GM12864 (cell line): ENCODE measurements at regions not wholly inside any gene's neighbourhood (a gene's known extent, or its start where the extent isn't known, plus 50 kb on each side); places are given as distances from the start of the nearest gene placed in this dataset.
A peak's percentile ranks its signal among the peaks of the same experiment; 100 is the strongest.

Source experiments
- DNase-seq: peaks from one replicate; pipeline ENCODE4 v3.0.0-alpha.2; 2011; ENCODE audit warnings: low read depth
- H3K4me3 ChIP-seq: 2 replicates; pipeline ENCODE4 v1.5.1; 2011; ENCODE audit warnings: mild to moderate bottlenecking, low read depth, low read length, control low read depth
- CTCF ChIP-seq: IDR thresholded peaks from 2 replicates; pipeline ENCODE4 v1.5.1; 2011; ENCODE audit warnings: low read depth, mild to moderate bottlenecking, moderate library complexity, low read length, control low read depth, inconsistent platforms; ENCODE audit errors: missing control alignments

- no peak for DNase-seq
- TF ChIP-seq CTCF = no peak
- no peak overlapping the region for H3K4me3 ChIP-seq
Measured at GRCh38 chr12:45535610-45536180, 193.8 kb upstream of the ARID2 start.

- no peak for TF ChIP-seq CTCF
- no peak for DNase-seq
- H3K4me3 ChIP-seq = no peak overlapping the region
Measured at GRCh38 chr12:45536284-45536683, 193.2 kb upstream of the ARID2 start.

GRCh38 chr12:45540661-45541341, 188.7 kb upstream of the ARID2 start:
- no peak overlapping the region for H3K4me3 ChIP-seq
- DNase-seq = no peak
- no peak for TF ChIP-seq CTCF

- H3K4me3 ChIP-seq = no peak overlapping the region
- TF ChIP-seq CTCF = peak; percentile 85
- DNase-seq = peak; percentile 68
Measured at GRCh38 chr12:45543887-45544286, 185.6 kb upstream of the ARID2 start.

GRCh38 chr12:45546545-45546944, 183.0 kb upstream of the ARID2 start:
- H3K4me3 ChIP-seq = no peak overlapping the region
- TF ChIP-seq CTCF = no peak
- DNase-seq = no peak

GRCh38 chr12:45547132-45547531, 182.4 kb upstream of the ARID2 start:
- no peak for TF ChIP-seq CTCF
- DNase-seq = no peak
- H3K4me3 ChIP-seq = no peak overlapping the region

- peak; percentile 4 for DNase-seq
- TF ChIP-seq CTCF = no peak
- no peak overlapping the region for H3K4me3 ChIP-seq
Measured at GRCh38 chr12:45547822-45548221, 181.7 kb upstream of the ARID2 start.
